GM12891 (cell line): ENCODE measurements at regions not wholly inside any gene's neighbourhood (a gene's known extent, or its start where the extent isn't known, plus 50 kb on each side); places are given as distances from the start of the nearest gene placed in this dataset.

Experiments used
- DNase-seq: peaks from one replicate; pipeline ENCODE4 v3.0.0; 2011; ENCODE audit warnings: low spot score; ENCODE audit not compliant: insufficient read length
- FAIRE-seq: peaks from 2 replicates; lab custom pipeline; 2011; peaks lifted over from hg19 to GRCh38; lab: Jason Lieb, UNC
- PAX5 ChIP-seq: IDR thresholded peaks from 2 replicates; pipeline ENCODE4 v1.6.1; 2011; ENCODE audit warnings: low read length, moderate library complexity, mild to moderate bottlenecking; ENCODE audit not compliant: insufficient read depth, severe bottlenecking
- POLR2A ChIP-seq: IDR thresholded peaks from 2 replicates; pipeline ENCODE4 v1.6.1; 2011; ENCODE audit warnings: low read depth, low read length, control low read depth
- POLR2AphosphoS5 ChIP-seq: IDR thresholded peaks from 2 replicates; pipeline ENCODE4 v1.6.1; 2011; ENCODE audit warnings: low read depth, low read length, control low read depth
- POU2F2 ChIP-seq: IDR thresholded peaks from 2 replicates; pipeline ENCODE4 v1.6.1; 2011; ENCODE audit warnings: low read depth, mild to moderate bottlenecking, control low read depth, low read length, moderate library complexity
- SPI1 ChIP-seq: IDR thresholded peaks from 2 replicates; pipeline ENCODE4 v1.6.1; 2011; ENCODE audit warnings: low read depth, low read length, control low read depth
- TAF1 ChIP-seq: IDR thresholded peaks from 2 replicates; pipeline ENCODE4 v1.6.1; 2011; ENCODE audit warnings: low read depth, low read length, control low read depth

DNA sequence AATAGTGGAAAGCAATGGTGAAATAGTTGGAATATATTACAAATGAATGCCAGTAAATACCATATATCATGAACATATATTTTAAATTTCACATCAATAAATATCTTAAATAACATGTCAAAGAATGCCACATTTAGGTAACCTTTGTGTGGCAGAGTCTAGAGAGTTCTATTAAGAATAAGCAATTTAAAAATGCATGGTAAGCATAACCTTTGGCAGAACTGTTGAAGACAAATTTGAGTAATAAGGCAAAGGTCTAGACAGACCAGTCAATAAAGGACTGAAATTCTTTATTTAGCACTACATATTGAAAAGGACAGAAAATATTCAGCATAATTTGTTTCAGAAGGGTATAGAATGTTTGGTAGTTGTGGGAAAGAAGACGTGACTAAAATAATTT lies 1417.0 kb downstream of the SUCLG1 start:
- no peak for TF ChIP-seq POLR2A
- no peak for TF ChIP-seq SPI1
- no peak for TF ChIP-seq POU2F2
- TF ChIP-seq PAX5: no peak
- no peak for TF ChIP-seq POLR2AphosphoS5
- TF ChIP-seq TAF1: no peak
- DNase-seq: no peak
- no peak for FAIRE-seq

- no peak for TF ChIP-seq SPI1
- no peak for TF ChIP-seq POU2F2
- TF ChIP-seq PAX5: no peak
- TF ChIP-seq TAF1: no peak
- TF ChIP-seq POLR2AphosphoS5: no peak
- TF ChIP-seq POLR2A: no peak
- DNase-seq (no peak), FAIRE-seq (no peak)
Measured at GRCh38 chr2:83022631-83023210, 1436.4 kb downstream of the SUCLG1 start.

- TF ChIP-seq POLR2A (no peak), POU2F2 (no peak), POLR2AphosphoS5 (no peak), TAF1 (no peak), PAX5 (no peak), SPI1 (no peak)
- FAIRE-seq (no peak), DNase-seq (no peak)
Measured at GRCh38 chr2:83017366-83018090, 1441.6 kb downstream of the SUCLG1 start.

- no peak for DNase-seq
- TF ChIP-seq POLR2AphosphoS5 (no peak), POLR2A (no peak), POU2F2 (no peak)
Measured at GRCh38 chr2:83016343-83017110, 1442.6 kb downstream of the SUCLG1 start.

GRCh38 chr2:83015900-83016299 lies 1443.2 kb downstream of the SUCLG1 start:
- TF ChIP-seq POLR2AphosphoS5 (no peak), PAX5 (no peak), POU2F2 (no peak), SPI1 (no peak), POLR2A (no peak), TAF1 (no peak)
- FAIRE-seq (no peak), DNase-seq (no peak)

More at GRCh38 chr2:83016343-83017110, 1442.6 kb downstream of the SUCLG1 start:
- FAIRE-seq: no peak

- no peak for DNase-seq
- FAIRE-seq: no peak
- no peak for TF ChIP-seq SPI1
- TF ChIP-seq PAX5: no peak
- no peak for TF ChIP-seq POLR2A
- TF ChIP-seq POLR2AphosphoS5: no peak
- no peak for TF ChIP-seq TAF1
- TF ChIP-seq POU2F2: no peak
Measured at GRCh38 chr2:83015035-83015715, 1443.9 kb downstream of the SUCLG1 start.

DNA sequence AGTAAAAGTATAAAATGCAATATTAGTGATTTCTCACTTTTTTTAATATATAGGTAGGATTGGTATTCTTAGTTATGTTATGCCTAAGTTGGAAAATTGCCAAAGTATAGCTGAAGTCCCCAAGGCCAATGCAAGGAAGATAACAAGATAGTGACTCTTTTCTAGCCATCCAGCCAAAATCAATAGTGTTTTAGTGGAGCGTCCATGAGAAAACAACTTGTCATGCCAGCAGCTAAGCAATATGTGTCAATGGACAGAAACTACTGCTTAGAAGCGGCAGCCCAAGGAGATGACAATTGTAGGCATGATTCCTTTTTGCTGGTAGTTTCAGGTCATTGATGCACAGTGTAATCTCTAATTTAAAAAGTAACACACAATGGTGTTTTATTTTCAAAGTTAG lies 1444.6 kb downstream of the SUCLG1 start:
- FAIRE-seq (no peak), DNase-seq (no peak)
- TF ChIP-seq POLR2A (no peak), SPI1 (no peak), POU2F2 (no peak), TAF1 (no peak), POLR2AphosphoS5 (no peak), PAX5 (no peak)

- DNase-seq (no peak), FAIRE-seq (no peak)
- TF ChIP-seq POU2F2 (no peak), POLR2A (no peak), PAX5 (no peak), POLR2AphosphoS5 (no peak), TAF1 (no peak), SPI1 (no peak)
Measured at GRCh38 chr2:83006961-83007360, 1452.1 kb downstream of the SUCLG1 start.

- FAIRE-seq (no peak), DNase-seq (no peak)
- no peak for TF ChIP-seq POLR2AphosphoS5
- TF ChIP-seq POLR2A: no peak
- TF ChIP-seq PAX5: no peak
- no peak for TF ChIP-seq SPI1
- TF ChIP-seq TAF1: no peak
- TF ChIP-seq POU2F2: no peak
Measured at GRCh38 chr2:83003555-83003954, 1455.5 kb downstream of the SUCLG1 start.

- no peak for FAIRE-seq
Measured at GRCh38 chr2:83002706-83003105, 1456.4 kb downstream of the SUCLG1 start.

More at GRCh38 chr2:83002706-83003105, 1456.4 kb downstream of the SUCLG1 start:
- no peak for DNase-seq
- TF ChIP-seq PAX5: no peak
- no peak for TF ChIP-seq TAF1
- TF ChIP-seq POLR2A: no peak
- no peak for TF ChIP-seq SPI1
- no peak for TF ChIP-seq POLR2AphosphoS5
- no peak for TF ChIP-seq POU2F2
